HepG2 (cell line): ENCODE measurements at regions not wholly inside any gene's neighbourhood (a gene's known extent, or its start where the extent isn't known, plus 50 kb on each side); places are given as distances from the start of the nearest gene placed in this dataset.

Source experiments
- ATAC-seq: fragments of 200-7000 bp; cut with Tn5 transposase; 3 replicates; pipeline ENCODE4 v1.9.1; 2020; ENCODE audit warnings: mild to moderate bottlenecking, moderate library complexity
- BruUV-seq: library from RNA; stranded (reverse); fragments of 400-500 nt; replicated peaks from 2 replicates; lab custom pipeline; 2021; lab: Mats Ljungman, UMichigan
- CTCF ChIA-PET: fragments of 300-600 bp; formaldehyde crosslinking; extraction: SDS; loops from one replicate; lab custom pipeline; 2021; ENCODE audit warnings: low total read pairs, inconsistent platforms, low intra/inter-chr PET ratio; lab: Yijun Ruan, JAX
- POLR2A ChIA-PET: fragments of 350-600 bp; sonication (Branson Sonifier 250); formaldehyde crosslinking; loops from one replicate; lab custom pipeline; 2020; ENCODE audit warnings: antibody characterized with exemption, inconsistent platforms; lab: Yijun Ruan, JAX
- DNase-seq: peaks from one replicate; pipeline ENCODE4 v3.0.0-alpha.2; 2015; ENCODE audit warnings: low spot score
- FAIRE-seq: peaks from 3 replicates; lab custom pipeline; 2011; peaks lifted over from hg19 to GRCh38; lab: Jason Lieb, UNC
- H2AFZ ChIP-seq: one replicate; pipeline ENCODE4 v1.6.1; 2011; ENCODE audit warnings: low read length, inconsistent platforms
- H3K27ac ChIP-seq: fragments of 300-600 bp; 3 replicates; pipeline ENCODE4 v1.8.0; 2011; ENCODE audit warnings: mixed run types, mild to moderate bottlenecking, mixed read lengths, low read length, inconsistent platforms; ENCODE audit not compliant: insufficient read depth; ENCODE audit errors: extremely low read length
- H3K27me3 ChIP-seq, 2 experiments: fragments of 200-600 bp in 1 of 2; 2 replicates in 1 of 2; 3 replicates in 1 of 2; pipeline versions ENCODE4 v1.6.0 to v1.8.0; 2011; ENCODE audit warnings: low read length in 2 of 2, mild to moderate bottlenecking in 2 of 2, moderate library complexity in 2 of 2, inconsistent platforms in 1 of 2; ENCODE audit not compliant: insufficient read depth in 2 of 2, control insufficient read depth in 1 of 2
- H3K36me3 ChIP-seq, 2 experiments: fragments of 200-600 bp in 1 of 2; replicated peaks in 1 of 2; 2 replicates in 1 of 2; 3 replicates in 1 of 2; pipeline versions ENCODE4 v1.5.1 to v1.8.0; 2011; ENCODE audit warnings: low read length in 2 of 2, inconsistent platforms in 1 of 2; ENCODE audit not compliant: insufficient read depth in 2 of 2, control insufficient read depth in 1 of 2
- H3K4me1 ChIP-seq: 2 replicates; pipeline ENCODE4 v1.5.1; 2012; ENCODE audit warnings: low read length, inconsistent platforms; ENCODE audit not compliant: insufficient read depth
- H3K4me2 ChIP-seq: 2 replicates; pipeline ENCODE4 v1.6.0; 2011; ENCODE audit warnings: low read depth, low read length, inconsistent platforms
- H3K4me3 ChIP-seq, 3 experiments: fragments of 200-600 bp in 1 of 3; sonication (generic), shearing (Covaris generic) in 1 of 3; replicated peaks in 1 of 3; 2 replicates each; pipeline ENCODE4 v1.5.1; 2011 to 2016; ENCODE audit warnings: low read length in 3 of 3, inconsistent platforms in 2 of 3, low read depth in 2 of 3, mild to moderate bottlenecking in 2 of 3, control low read depth in 1 of 3, mixed read lengths in 1 of 3; ENCODE audit not compliant: insufficient read depth in 1 of 3
- H3K79me2 ChIP-seq: one replicate; pipeline ENCODE4 v1.6.1; 2011; ENCODE audit warnings: low read length, inconsistent platforms; ENCODE audit not compliant: insufficient read depth
- H3K9ac ChIP-seq: 2 replicates; pipeline ENCODE4 v1.6.0; 2011; ENCODE audit warnings: mild to moderate bottlenecking, low read depth, low read length, inconsistent platforms; ENCODE audit not compliant: insufficient read depth
- H3K9me3 ChIP-seq: 2 replicates; pipeline ENCODE4 v1.5.1; 2012; ENCODE audit warnings: mild to moderate bottlenecking, low read length
- H4K20me1 ChIP-seq: 2 replicates; pipeline ENCODE4 v1.6.0; 2011; ENCODE audit warnings: inconsistent platforms, mild to moderate bottlenecking, low read length, moderate library complexity; ENCODE audit not compliant: insufficient read depth
- AGO2 ChIP-seq: fragments of 200-400 bp; formaldehyde crosslinking; optimal IDR thresholded peaks from 2 replicates; pipeline ENCODE3; 2017; ENCODE audit warnings: mild to moderate bottlenecking, low read depth, low read length, moderate library complexity
- BCL3 ChIP-seq: sonication (generic); formaldehyde crosslinking; IDR thresholded peaks from 2 replicates; pipeline ENCODE4 v1.5.1; 2020; ENCODE audit warnings: mild to moderate bottlenecking, missing genetic modification reagents, moderate library complexity
- CREB1 ChIP-seq, 2 experiments: fragments of 450-650 bp in 1 of 2; IDR thresholded peaks; 2 replicates each; pipeline ENCODE4 v1.6.1; 2016 to 2017; ENCODE audit warnings: control low read depth in 1 of 2, mild to moderate bottlenecking in 1 of 2, missing compliant biosample characterization in 1 of 2, missing genetic modification characterization in 1 of 2
- ETV5 ChIP-seq: IDR thresholded peaks from 2 replicates; pipeline ENCODE4 v1.6.1; 2018; ENCODE audit warnings: missing biosample characterization, missing genetic modification reagents, inconsistent platforms, borderline replicate concordance
- FOXA1 ChIP-seq, 2 experiments: fragments of 450-650 bp in 1 of 2; sonication (generic) in 1 of 2; formaldehyde crosslinking in 1 of 2; IDR thresholded peaks; 2 replicates each; pipeline versions ENCODE4 v1.4.0 to v1.6.1; 2016 to 2020; ENCODE audit warnings: missing genetic modification reagents in 1 of 2
- HMG20A ChIP-seq: IDR thresholded peaks from 2 replicates; pipeline ENCODE4 v1.6.1; 2016; ENCODE audit warnings: borderline replicate concordance
- MTF1 ChIP-seq: sonication (generic); formaldehyde crosslinking; IDR thresholded peaks from 2 replicates; pipeline ENCODE4 v1.5.0; 2020; ENCODE audit warnings: missing genetic modification reagents
- PLSCR1 ChIP-seq: sonication (generic); formaldehyde crosslinking; IDR thresholded peaks from 2 replicates; pipeline ENCODE4 v1.5.0; 2020; ENCODE audit warnings: missing genetic modification reagents, mild to moderate bottlenecking, borderline replicate concordance
- REL ChIP-seq: sonication (generic); formaldehyde crosslinking; conservative IDR thresholded peaks from 2 replicates; pipeline ENCODE4 v1.8.0; 2022; ENCODE audit warnings: mild to moderate bottlenecking, missing genetic modification reagents, moderate library complexity
- SNAPC5 ChIP-seq: sonication (generic); formaldehyde crosslinking; IDR thresholded peaks from 2 replicates; pipeline ENCODE4 v1.8.1; 2023; ENCODE audit warnings: mild to moderate bottlenecking, missing genetic modification reagents, borderline replicate concordance
- SNRNP70 ChIP-seq: fragments of 200-400 bp; formaldehyde crosslinking; IDR thresholded peaks from 2 replicates; pipeline ENCODE4 v1.6.1; 2017; ENCODE audit warnings: mild to moderate bottlenecking, low read depth, low read length, moderate library complexity
- U2AF2 ChIP-seq: fragments of 200-400 bp; formaldehyde crosslinking; IDR thresholded peaks from 2 replicates; pipeline ENCODE4 v1.6.1; 2017; ENCODE audit warnings: low read depth, mild to moderate bottlenecking, low read length
- ZNF510 ChIP-seq: sonication (generic); formaldehyde crosslinking; IDR thresholded peaks from 2 replicates; pipeline ENCODE4 v1.4.0; 2020; ENCODE audit warnings: low read depth, mild to moderate bottlenecking, missing genetic modification reagents
- ZNF850 ChIP-seq: sonication (generic); formaldehyde crosslinking; conservative IDR thresholded peaks from 2 replicates; pipeline ENCODE4 v1.9.0; 2021; ENCODE audit warnings: mild to moderate bottlenecking, missing genetic modification reagents
- WGBS: methylation state at CpG from one replicate; pipeline ENCODE4 v1.1.6; 2017; ENCODE audit warnings: low lambda C conversion rate; 5-methylcytosine and 5-hydroxymethylcytosine counted together
- in situ Hi-C: cut with HindIII; loops from 2 replicates; pipeline ENCODE4 v1.10.0; 2017; ENCODE audit warnings: low pct_unique_long_range_greater_than_20kb; ENCODE audit not compliant: extremely low pct_ligation_motif_present
- intact Hi-C: fragments of 100-400 bp; cut with micrococcal nuclease; formaldehyde crosslinking; loops from one replicate; pipeline ENCODE4 v1.10.0; 2022; ENCODE audit not compliant: unreplicated experiment

- Histone ChIP-seq H3K4me3 (no peak overlapping the region), H3K27me3 (peaks cover 5 to 53% of the 10 kb centered on the region in 2 experiments; a peak in 4 of 5 replicates), H4K20me1 (no peaks in the 10 kb centered on the region), H3K79me2 (no peaks in the 10 kb centered on the region), H3K4me1 (no peaks in the 10 kb centered on the region), H3K27ac (no peak overlapping the region), H2AFZ (no peak overlapping the region), H3K9me3 (0 out of 2 replicates have a peak, but pooled peaks cover 5% of the 10 kb centered on the region), H3K36me3 (no peaks in the 10 kb centered on the region), H3K9ac (no peak overlapping the region), H3K4me2 (no peak overlapping the region)
- no peak for TF ChIP-seq SNAPC5 (CRISPR knock-in tag)
- no peak; the same call in 2 of the 3 replicates for ATAC-seq
- DNase-seq, result no peak
- in situ Hi-C loops (no loop called here), intact Hi-C loops (no loop called here)
- POLR2A ChIA-PET, result no interaction called here
- no peak for FAIRE-seq
- WGBS, result 41% methylated on average over 13 of the region's 13 CpGs
- no TSS peak for BruUV-seq
- CTCF ChIA-PET, result no interaction called here
Observed at GRCh38 chr13:112171570-112171965, 104.6 kb downstream of the SOX1 start.

GRCh38 chr13:112172017-112172416 lies 105.1 kb downstream of the SOX1 start:
- no peaks in the 10 kb centered on the region for H4K20me1 ChIP-seq
- 23% methylated on average over 8 of the region's 9 CpGs for WGBS
- no peaks in the 10 kb centered on the region for H3K36me3 ChIP-seq
- peaks cover 5 to 53% of the 10 kb centered on the region in 2 experiments; a peak in 4 of 5 replicates for H3K27me3 ChIP-seq
- no TSS peak for BruUV-seq
- no peak overlapping the region for H3K4me3 ChIP-seq
- CTCF ChIA-PET, result no interaction called here
- FAIRE-seq (no peak), DNase-seq (no peak), ATAC-seq (no peak)
- 0 out of 2 replicates have a peak, but pooled peaks cover 5% of the 10 kb centered on the region for H3K9me3 ChIP-seq
- in situ Hi-C loops, result no loop called here
- intact Hi-C loops, result no loop called here
- H3K4me1 ChIP-seq, result no peaks in the 10 kb centered on the region
- no peak overlapping the region for H2AFZ ChIP-seq
- H3K79me2 ChIP-seq, result no peaks in the 10 kb centered on the region
- H3K4me2 ChIP-seq, result no peak overlapping the region
- H3K9ac ChIP-seq, result no peak overlapping the region
- no peak overlapping the region for H3K27ac ChIP-seq
- POLR2A ChIA-PET, result no interaction called here
- TF ChIP-seq ZNF850 (CRISPR knock-in tag), result no peak
- TF ChIP-seq FOXA1 (IDR thresholded peaks at IDR 0.05), result no peak
- TF ChIP-seq FOXA1 (CRISPR knock-in tag; IDR thresholded peaks at IDR 0.05), result no peak
- TF ChIP-seq CREB1 (IDR thresholded peaks at IDR 0.05), result no peak
- TF ChIP-seq CREB1 (CRISPR knock-in tag; IDR thresholded peaks at IDR 0.05), result no peak
- no peak for TF ChIP-seq AGO2
- no peak for TF ChIP-seq MTF1 (CRISPR knock-in tag)
- no peak for TF ChIP-seq U2AF2
- no peak for TF ChIP-seq REL (CRISPR knock-in tag)
- no peak for TF ChIP-seq SNRNP70
- TF ChIP-seq ETV5 (CRISPR knock-in tag), result no peak
- no peak for TF ChIP-seq HMG20A (CRISPR knock-in tag)
- TF ChIP-seq BCL3 (CRISPR knock-in tag), result no peak
- TF ChIP-seq PLSCR1 (CRISPR knock-in tag), result no peak
- TF ChIP-seq ZNF510, result no peak
